GM12891 (cell line): ENCODE measurements at regions not wholly inside any gene's neighbourhood (a gene's known extent, or its start where the extent isn't known, plus 50 kb on each side); places are given as distances from the start of the nearest gene placed in this dataset.

Experiments used
- PAX5 ChIP-seq: IDR thresholded peaks from 2 replicates; pipeline ENCODE4 v1.6.1; 2011; ENCODE audit warnings: low read length, moderate library complexity, mild to moderate bottlenecking; ENCODE audit not compliant: insufficient read depth, severe bottlenecking
- POLR2A ChIP-seq: IDR thresholded peaks from 2 replicates; pipeline ENCODE4 v1.6.1; 2011; ENCODE audit warnings: low read depth, low read length, control low read depth
- POLR2AphosphoS5 ChIP-seq: IDR thresholded peaks from 2 replicates; pipeline ENCODE4 v1.6.1; 2011; ENCODE audit warnings: low read depth, low read length, control low read depth
- POU2F2 ChIP-seq: IDR thresholded peaks from 2 replicates; pipeline ENCODE4 v1.6.1; 2011; ENCODE audit warnings: low read depth, mild to moderate bottlenecking, control low read depth, low read length, moderate library complexity
- SPI1 ChIP-seq: IDR thresholded peaks from 2 replicates; pipeline ENCODE4 v1.6.1; 2011; ENCODE audit warnings: low read depth, low read length, control low read depth
- TAF1 ChIP-seq: IDR thresholded peaks from 2 replicates; pipeline ENCODE4 v1.6.1; 2011; ENCODE audit warnings: low read depth, low read length, control low read depth

- TF ChIP-seq POLR2A: no peak
- no peak for TF ChIP-seq TAF1
- TF ChIP-seq SPI1: no peak
- no peak for TF ChIP-seq POLR2AphosphoS5
- no peak for TF ChIP-seq PAX5
- TF ChIP-seq POU2F2: no peak
Measured at GRCh38 chr9:2413160-2413805, 208.3 kb upstream of the VLDLR start.
